ENCODE measurements at regions not wholly inside any gene's neighbourhood (a gene's known extent, or its start where the extent isn't known, plus 50 kb on each side); places are given as distances from the start of the nearest gene placed in this dataset.

GRCh38 chr10:84676536-84676935 lies 348.1 kb downstream of the CCSER2 start:
- no peak for TF ChIP-seq CTCF (conservative IDR thresholded peaks at IDR 0.05 in 1 of 2, IDR thresholded peaks at IDR 0.05 in 1 of 2; ENCODE audit: low read depth in 1 of 2, low read length in 2 of 2)
- no peak for TF ChIP-seq EZH2 (IDR thresholded peaks at IDR 0.05; ENCODE audit: low read length, missing control alignments)

All from fibroblast of lung (primary cell).